Activated CD8-positive, alpha-beta memory T cell treated with anti-CD3 and anti-CD28 coated beads for 48 hours (primary cell): ENCODE measurements at regions not wholly inside any gene's neighbourhood (a gene's known extent, or its start where the extent isn't known, plus 50 kb on each side); places are given as distances from the start of the nearest gene placed in this dataset.

ENCODE experiments used
- DNase-seq, 3 experiments: peaks; one replicate each; pipeline ENCODE4 v3.0.0-alpha.2; 2020; ENCODE audit warnings: low read depth in 2 of 3, low spot score in 2 of 3

- no peak for DNase-seq
These were observed 322.5 kb downstream of the AJAP1 start for GRCh38 chr1:4976859-4977440.

DNA sequence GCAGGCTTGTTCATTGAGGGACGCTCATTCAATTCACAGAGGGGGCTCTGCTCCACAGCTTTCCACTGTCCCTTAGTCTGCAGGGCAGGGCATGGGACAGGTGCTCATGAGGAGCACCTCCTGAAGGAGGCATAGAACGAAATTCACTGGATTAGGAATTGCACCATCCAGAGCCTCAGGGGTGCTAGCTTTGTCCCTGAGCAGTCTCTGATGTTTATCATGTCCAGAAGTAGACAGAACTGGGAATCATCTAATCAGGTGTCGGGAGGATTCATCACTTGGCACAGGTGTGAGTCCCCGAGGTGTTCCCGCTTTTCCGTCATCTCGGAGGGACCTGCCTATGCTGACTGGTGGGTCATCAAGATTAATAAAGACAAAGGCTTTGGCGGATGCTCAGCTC is 321.4 kb downstream of the AJAP1 start:
- DNase-seq = no peak

DNA sequence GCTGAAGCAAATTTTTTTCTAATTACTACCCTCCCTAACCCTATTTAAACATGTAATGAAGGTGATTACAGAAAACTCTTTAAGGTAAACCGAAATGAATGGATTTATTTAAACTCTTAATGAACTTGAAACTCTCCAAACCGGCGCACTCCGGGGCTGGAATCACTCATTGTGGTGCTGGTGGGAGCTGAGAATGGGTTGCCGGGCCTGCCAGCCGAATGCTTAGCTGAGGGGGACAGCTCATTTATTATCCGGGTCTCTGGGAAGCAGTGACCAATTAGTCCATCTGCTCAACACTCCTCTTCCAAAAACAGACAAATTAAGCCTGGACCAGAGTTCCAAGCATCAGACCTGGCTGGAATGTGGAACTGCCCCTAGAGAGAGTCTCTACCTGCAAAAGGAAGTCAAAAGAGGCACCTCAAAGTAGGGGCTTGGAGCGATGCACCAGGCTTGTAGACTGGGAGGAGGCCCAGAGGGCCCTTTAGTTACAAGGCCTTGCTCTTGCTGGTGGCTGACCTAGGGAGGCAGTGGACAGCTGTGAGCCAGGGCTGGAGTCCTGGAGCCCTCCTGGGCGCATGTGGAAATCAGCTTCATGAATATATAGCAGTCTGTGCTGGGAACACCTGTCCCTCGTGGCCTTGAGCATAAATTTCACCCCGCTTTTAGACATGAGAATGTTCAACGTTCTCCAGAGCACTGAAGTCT is 320.7 kb downstream of the AJAP1 start:
- DNase-seq = no peak

DNA sequence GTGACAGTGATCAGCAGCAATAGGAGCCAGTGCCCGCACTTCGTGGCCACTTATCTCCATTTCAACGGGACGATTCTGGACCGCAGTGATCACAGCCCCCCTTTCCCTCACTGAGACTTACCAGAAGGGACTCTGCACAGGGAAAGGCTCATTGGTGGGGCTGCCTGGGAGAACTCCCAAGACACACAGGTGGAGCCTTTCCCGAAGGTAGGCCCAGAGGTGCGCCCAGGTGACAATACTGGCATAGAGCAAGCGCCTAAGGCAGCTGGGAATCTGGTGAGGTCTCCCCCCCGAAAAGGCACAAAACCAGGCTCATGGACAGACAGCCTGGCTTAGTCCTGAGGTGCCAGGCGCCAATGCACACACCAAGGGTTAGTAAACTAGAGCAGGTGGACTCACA is 318.9 kb downstream of the AJAP1 start:
- no peak for DNase-seq

GRCh38 chr1:4972761-4973320 is 318.4 kb downstream of the AJAP1 start:
- no peak for DNase-seq

GRCh38 chr1:4971666-4972065 is 317.3 kb downstream of the AJAP1 start:
- no peak for DNase-seq

- DNase-seq = no peak
These were observed 316.1 kb downstream of the AJAP1 start for GRCh38 chr1:4970532-4970931.

- no peak for DNase-seq
These were observed 315.2 kb downstream of the AJAP1 start for GRCh38 chr1:4969556-4970129.

GRCh38 chr1:4965346-4966075 is 311.1 kb downstream of the AJAP1 start:
- no peak for DNase-seq

- DNase-seq = no peak
These were observed 310.4 kb downstream of the AJAP1 start for GRCh38 chr1:4964634-4965345.

DNA sequence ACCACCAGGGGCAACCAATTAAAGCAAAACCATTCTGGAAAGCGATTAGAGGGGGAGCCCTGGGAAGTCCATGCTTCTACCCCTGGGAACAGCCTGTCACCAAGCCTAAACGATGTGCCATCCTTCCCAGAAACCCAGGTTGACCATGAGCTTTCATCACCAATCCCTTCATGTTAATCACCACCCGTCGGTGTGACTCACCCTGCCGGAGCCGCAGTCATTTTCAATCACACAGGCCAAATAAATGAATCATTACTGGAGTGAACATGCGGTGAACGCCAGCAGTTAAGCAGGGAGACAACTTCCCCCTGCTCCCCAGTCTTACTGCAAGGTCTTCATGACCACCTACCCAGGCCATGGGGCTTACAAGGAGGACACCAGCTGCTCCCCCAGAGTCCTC is 308.8 kb downstream of the AJAP1 start:
- DNase-seq = no peak

- no peak for DNase-seq
These were observed 308.4 kb downstream of the AJAP1 start for GRCh38 chr1:4962836-4963235.

DNA sequence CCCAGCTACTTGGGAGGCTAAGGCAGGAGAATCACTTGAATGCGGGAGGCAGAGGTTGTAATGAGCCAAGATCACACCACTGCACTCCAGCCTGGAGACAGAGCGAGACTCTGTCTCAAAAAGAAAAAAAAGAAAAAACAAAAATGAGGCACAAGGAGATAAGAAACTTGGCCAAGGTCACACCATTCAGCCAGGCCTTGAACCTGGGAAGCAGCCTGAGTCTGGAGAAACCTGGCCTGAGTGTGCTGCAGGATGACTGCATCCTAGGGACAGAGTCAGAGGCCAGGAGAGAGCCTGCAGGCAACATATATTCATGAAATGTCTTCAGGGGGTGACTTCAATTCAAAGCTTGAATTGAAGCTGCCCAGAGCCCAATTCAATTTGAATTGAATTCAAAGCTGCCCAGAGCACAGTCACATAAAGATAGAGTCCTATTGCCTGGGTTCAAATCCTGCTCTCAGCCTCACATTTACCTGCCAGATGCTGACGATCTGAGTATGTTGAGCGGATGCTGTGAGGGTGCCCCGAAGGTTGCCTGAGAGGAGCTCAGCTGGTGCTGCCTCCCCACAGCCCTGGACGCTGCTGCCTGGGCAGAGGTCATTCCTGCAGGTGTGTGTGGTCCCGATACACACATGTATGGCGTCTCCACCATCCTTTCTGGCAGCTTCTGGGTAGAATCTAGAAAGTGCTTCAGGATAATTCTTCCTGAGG is 307.7 kb downstream of the AJAP1 start:
- DNase-seq = no peak

DNA sequence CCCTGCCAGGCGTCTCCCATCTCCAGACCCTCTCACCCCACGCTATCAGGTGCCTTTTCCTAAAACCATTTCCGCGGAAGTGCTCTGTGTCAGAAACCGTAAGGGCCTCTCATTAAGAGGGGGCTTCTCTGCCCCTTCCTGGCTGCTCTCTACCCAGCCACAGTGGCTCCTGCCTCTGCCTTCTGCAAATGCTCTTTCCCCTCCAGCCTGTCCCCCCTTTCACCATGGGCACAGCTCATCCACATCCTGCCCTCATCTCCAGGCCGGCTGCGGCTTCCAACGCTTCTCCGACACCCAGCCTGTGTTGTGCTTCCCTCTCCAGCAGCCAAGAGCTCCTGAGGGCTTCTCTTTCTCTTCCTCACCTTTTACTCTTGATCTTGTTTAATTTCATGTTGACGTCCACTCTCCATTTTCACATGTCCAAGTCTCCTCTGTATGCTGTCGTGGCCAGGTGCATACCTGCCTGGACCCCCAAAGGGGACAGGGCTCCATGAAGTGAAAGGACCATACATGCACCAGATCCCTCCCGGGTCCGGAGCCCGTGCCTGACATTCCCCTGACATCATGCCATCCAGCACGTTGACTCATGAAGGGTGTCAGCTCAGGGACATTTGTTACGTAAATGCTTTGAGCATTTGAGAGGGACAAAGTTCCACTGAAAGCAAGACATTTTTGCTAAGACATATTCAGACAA is 306.5 kb downstream of the AJAP1 start:
- no peak for DNase-seq

GRCh38 chr1:4960336-4960735 is 305.9 kb downstream of the AJAP1 start:
- DNase-seq = no peak

- no peak for DNase-seq
These were observed 304.8 kb downstream of the AJAP1 start for GRCh38 chr1:4959216-4959615.

GRCh38 chr1:4957027-4957426 is 302.6 kb downstream of the AJAP1 start:
- DNase-seq = no peak

DNA sequence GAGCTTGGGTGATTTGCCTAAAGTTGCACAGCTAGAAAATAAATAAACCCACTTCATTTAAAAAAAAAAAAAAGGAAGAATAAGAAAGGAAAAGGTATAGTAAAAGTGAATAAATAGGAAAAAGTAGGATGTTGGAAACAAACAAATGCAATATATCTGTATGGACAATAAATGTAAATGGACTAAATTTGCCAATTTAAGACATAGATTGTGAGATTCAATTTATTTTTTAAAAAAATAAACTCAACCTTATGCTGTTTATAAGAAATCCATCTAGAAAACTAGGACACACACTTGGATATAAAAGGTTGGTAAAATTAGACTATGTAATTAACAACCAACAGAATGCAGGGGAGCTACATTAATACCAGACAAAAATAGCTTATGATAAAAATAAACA is 300.0 kb downstream of the AJAP1 start:
- DNase-seq = no peak

DNA sequence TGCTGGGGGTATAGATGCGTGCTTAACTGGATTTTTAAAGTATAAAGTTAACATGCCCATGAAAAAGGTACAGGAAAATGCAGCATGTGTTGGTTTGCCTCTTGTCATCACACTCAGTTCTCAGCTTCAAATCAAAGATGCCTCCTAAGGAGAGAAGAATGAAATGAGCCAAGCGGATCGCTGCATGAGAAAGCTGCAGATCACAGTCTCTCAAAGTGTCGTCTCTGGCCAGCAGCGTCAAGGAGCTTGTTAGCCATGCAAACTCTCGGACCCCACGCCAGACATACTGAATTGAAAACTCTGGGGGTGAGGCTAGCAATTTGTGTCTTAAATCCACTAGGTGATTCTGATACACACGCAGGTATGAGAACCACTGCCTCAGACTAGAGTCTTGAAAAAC is 297.2 kb downstream of the AJAP1 start:
- no peak for DNase-seq

DNA sequence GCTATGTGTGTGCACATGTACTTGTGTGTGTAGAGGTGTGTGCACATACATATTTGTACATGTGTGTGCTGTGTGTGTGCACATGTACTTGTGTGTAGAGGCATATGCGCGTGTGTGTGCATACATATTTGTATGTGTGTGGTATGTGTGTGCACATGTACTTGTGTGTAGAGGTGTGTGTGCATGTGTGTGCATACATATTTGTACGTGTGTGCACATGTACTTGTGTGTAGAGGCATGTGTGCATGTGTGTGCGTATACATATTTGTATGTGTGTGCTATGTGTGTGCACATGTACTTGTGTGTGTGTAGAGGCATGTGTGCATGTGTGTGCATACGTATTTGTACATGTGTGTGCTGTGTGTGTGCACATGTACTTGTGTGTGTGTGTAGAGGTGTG is 291.9 kb downstream of the AJAP1 start:
- no peak for DNase-seq
